HEK293 (cell line): ENCODE measurements at regions not wholly inside any gene's neighbourhood (a gene's known extent, or its start where the extent isn't known, plus 50 kb on each side); places are given as distances from the start of the nearest gene placed in this dataset.

ENCODE experiments used
- CTCF ChIP-seq: fragments of 450-650 bp; formaldehyde crosslinking; IDR thresholded peaks from 2 replicates; pipeline ENCODE4 v1.5.1; 2016; ENCODE audit warnings: missing biosample characterization, missing genetic modification characterization
- ZNF362 ChIP-seq: fragments of 450-650 bp; formaldehyde crosslinking; IDR thresholded peaks from 2 replicates; pipeline ENCODE4 v1.5.1; 2016; ENCODE audit warnings: missing biosample characterization, missing genetic modification characterization

- TF ChIP-seq CTCF (tag by site-specific recombination): no peak
- no peak for TF ChIP-seq ZNF362 (tag by site-specific recombination)
Observed at GRCh38 chr4:181150191-181150590, 1093.0 kb upstream of the TENM3 start.
